Sigmoid colon (tissue), 6 donors: ENCODE measurements at regions not wholly inside any gene's neighbourhood (a gene's known extent, or its start where the extent isn't known, plus 50 kb on each side); places are given as distances from the start of the nearest gene placed in this dataset.

Experiments used
- DNase-seq: peaks from one replicate; pipeline ENCODE4 v3.0.0-alpha.2; 2019
- H3K27ac ChIP-seq, 4 donors: fragments of 200-600 bp; sonication (generic); one replicate each; pipeline ENCODE4 v1.5.1; 2016 to 2019; ENCODE audit warnings: mild to moderate bottlenecking in 1 of 4
- H3K27me3 ChIP-seq, 3 donors: fragments of 200-600 bp; sonication (generic); one replicate each; pipeline ENCODE4 v1.5.1; 2019; ENCODE audit warnings: mild to moderate bottlenecking in 1 of 3
- H3K36me3 ChIP-seq, 4 donors: fragments of 200-600 bp; sonication (generic); one replicate each; pipeline ENCODE4 v1.5.1; 2016 to 2019
- H3K4me1 ChIP-seq, 4 donors: fragments of 200-600 bp; sonication (generic); one replicate each; pipeline ENCODE4 v1.5.1; 2017 to 2019
- H3K4me3 ChIP-seq, 4 donors: fragments of 200-600 bp; sonication (generic); one replicate each; pipeline ENCODE4 v1.5.1; 2017 to 2019; ENCODE audit warnings: mild to moderate bottlenecking in 2 of 4, moderate library complexity in 1 of 4
- H3K9me3 ChIP-seq, 4 donors: fragments of 200-600 bp in 3 of 4; sonication (generic) in 3 of 4; one replicate each; pipeline versions ENCODE4 v1.5.1 to v1.6.1; 2013 to 2019
- EP300 ChIP-seq, 4 donors: sonication (generic); formaldehyde crosslinking; IDR thresholded peaks; one replicate each; pipeline ENCODE4 v1.6.1; 2017; ENCODE audit warnings: antibody characterized with exemption in 4 of 4
- POLR2A ChIP-seq, 2 donors: fragments of 450-650 bp; IDR thresholded peaks; one replicate each; pipeline ENCODE4 v1.6.1; 2016; ENCODE audit warnings: antibody characterized with exemption in 2 of 2, mild to moderate bottlenecking in 2 of 2, moderate library complexity in 2 of 2
- POLR2AphosphoS5 ChIP-seq, 4 donors: sonication (generic); formaldehyde crosslinking; IDR thresholded peaks; one replicate each; pipeline ENCODE4 v1.6.1; 2017; ENCODE audit warnings: antibody characterized with exemption in 4 of 4
- WGBS, 2 donors: extraction: QIAGEN DNeasy Blood & Tissue Kit; methylation state at CpG; one replicate each; pipeline ENCODE4 v1.1.7; 2013; 5-methylcytosine and 5-hydroxymethylcytosine counted together
- intact Hi-C: fragments of 100-400 bp; cut with DNase I; formaldehyde crosslinking; loops from one replicate; pipeline ENCODE4 v1.15.1; 2023
- TF ChIP-seq, protein P1 (sequence below), 4 experiments: fragments of 450-650 bp in 3 of 4; fragments of 200-600 bp in 1 of 4; IDR thresholded peaks; one replicate each; pipeline ENCODE4 v1.5.1; 2016 to 2019; ENCODE audit warnings: antibody characterized with exemption in 4 of 4, mild to moderate bottlenecking in 3 of 4, moderate library complexity in 2 of 4
- donor health status: healthy with polysubstance abuse.
- donor health status: healthy.

DNA sequence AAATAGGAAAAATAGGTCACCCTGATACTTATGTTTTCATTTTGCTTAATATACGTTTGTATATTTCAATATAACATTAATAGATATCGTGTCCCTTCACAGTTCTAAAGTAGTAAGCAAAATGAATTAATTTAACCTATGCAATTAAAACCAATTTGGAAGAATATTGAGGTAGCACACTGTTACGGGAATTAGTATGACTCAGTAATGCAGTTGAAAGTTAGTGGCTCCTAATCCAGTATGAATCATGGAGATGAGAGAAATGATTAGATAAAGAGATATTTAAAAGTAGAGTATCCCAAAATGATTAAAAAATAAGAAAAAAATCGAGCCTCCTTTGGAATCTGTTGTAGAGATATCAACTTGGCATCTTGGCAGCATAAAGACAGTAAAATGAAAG, 177.0 kb upstream of the SLITRK6 start:
- WGBS, 2 donors: 68 to 78% methylated on average over 4 of the region's 4 CpGs
- intact Hi-C loops: no loop called here
- H3K27ac ChIP-seq: no peak overlapping the region
- DNase-seq: no peak
- no peaks in the 10 kb centered on the region for H3K4me1 ChIP-seq
- no peaks in the 10 kb centered on the region for H3K9me3 ChIP-seq
- no peaks in the 10 kb centered on the region for H3K36me3 ChIP-seq
- TF ChIP-seq, protein P1, sequence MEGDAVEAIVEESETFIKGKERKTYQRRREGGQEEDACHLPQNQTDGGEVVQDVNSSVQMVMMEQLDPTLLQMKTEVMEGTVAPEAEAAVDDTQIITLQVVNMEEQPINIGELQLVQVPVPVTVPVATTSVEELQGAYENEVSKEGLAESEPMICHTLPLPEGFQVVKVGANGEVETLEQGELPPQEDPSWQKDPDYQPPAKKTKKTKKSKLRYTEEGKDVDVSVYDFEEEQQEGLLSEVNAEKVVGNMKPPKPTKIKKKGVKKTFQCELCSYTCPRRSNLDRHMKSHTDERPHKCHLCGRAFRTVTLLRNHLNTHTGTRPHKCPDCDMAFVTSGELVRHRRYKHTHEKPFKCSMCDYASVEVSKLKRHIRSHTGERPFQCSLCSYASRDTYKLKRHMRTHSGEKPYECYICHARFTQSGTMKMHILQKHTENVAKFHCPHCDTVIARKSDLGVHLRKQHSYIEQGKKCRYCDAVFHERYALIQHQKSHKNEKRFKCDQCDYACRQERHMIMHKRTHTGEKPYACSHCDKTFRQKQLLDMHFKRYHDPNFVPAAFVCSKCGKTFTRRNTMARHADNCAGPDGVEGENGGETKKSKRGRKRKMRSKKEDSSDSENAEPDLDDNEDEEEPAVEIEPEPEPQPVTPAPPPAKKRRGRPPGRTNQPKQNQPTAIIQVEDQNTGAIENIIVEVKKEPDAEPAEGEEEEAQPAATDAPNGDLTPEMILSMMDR (IDR thresholded peaks at IDR 0.05): no peak
- TF ChIP-seq POLR2AphosphoS5 (IDR thresholded peaks at IDR 0.05) (no peak), POLR2A (IDR thresholded peaks at IDR 0.05) (no peak), EP300 (IDR thresholded peaks at IDR 0.05) (no peak)
- H3K27me3 ChIP-seq: no peaks in the 10 kb centered on the region
- no peak overlapping the region for H3K4me3 ChIP-seq

GRCh38 chr13:85974608-85975366, 175.6 kb upstream of the SLITRK6 start:
- intact Hi-C loops: no loop called here
- no peak for DNase-seq
- Histone ChIP-seq H3K27ac (no peak overlapping the region), H3K9me3 (no peaks in the 10 kb centered on the region), H3K36me3 (no peaks in the 10 kb centered on the region), H3K4me3 (no peak overlapping the region), H3K27me3 (no peaks in the 10 kb centered on the region), H3K4me1 (no peaks in the 10 kb centered on the region)
- WGBS, 2 donors: 85 to 87% methylated on average over 4 of the region's 4 CpGs
- TF ChIP-seq POLR2AphosphoS5 (IDR thresholded peaks at IDR 0.05) (no peak), POLR2A (IDR thresholded peaks at IDR 0.05) (no peak)

DNA sequence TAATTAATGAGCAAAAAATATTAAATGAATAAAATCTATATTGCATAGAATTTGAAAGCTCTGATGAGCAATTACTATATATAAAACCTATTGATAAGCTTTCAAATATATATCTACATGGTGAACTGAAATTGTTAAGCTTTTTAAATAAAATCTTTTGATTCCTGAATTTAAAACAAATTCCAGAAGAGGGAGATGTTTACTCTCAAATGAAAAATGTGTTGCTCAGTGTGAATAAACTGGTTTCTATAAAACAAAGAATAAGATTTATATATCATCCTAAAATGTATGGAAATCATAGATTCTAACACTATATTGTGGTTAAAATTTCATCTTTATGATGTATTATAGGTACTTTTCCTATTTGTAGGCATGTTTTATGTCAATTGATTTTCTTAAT, 171.5 kb upstream of the SLITRK6 start:
- Histone ChIP-seq H3K36me3 (no peaks in the 10 kb centered on the region), H3K27ac (no peak overlapping the region), H3K9me3 (no peaks in the 10 kb centered on the region), H3K27me3 (no peaks in the 10 kb centered on the region), H3K4me3 (no peak overlapping the region), H3K4me1 (no peaks in the 10 kb centered on the region)
- no peak for DNase-seq
- TF ChIP-seq, protein P1 (IDR thresholded peaks at IDR 0.05): no peak
- TF ChIP-seq EP300 (IDR thresholded peaks at IDR 0.05): no peak
- TF ChIP-seq POLR2AphosphoS5 (IDR thresholded peaks at IDR 0.05): no peak
- no peak for TF ChIP-seq POLR2A (IDR thresholded peaks at IDR 0.05)
- intact Hi-C loops: no loop called here

DNA sequence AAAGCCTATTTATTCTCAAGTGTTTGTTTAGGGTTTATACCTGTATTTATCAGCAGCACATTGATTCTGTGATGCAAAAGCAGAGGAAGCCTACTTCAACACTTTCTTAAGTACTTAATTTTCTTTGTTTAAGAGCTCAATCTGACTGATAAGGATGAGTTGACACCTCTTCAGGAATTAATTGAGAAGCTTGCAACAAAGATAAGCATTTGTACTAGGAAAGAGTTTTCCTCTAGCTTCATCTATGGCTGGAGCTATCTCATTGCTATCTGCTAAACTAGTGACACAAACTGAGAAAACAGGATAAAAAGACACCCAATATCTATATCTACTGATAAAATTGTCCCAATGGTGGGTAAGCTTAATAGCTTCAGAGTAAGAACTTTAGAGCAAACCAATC, 170.1 kb upstream of the SLITRK6 start:
- Histone ChIP-seq H3K36me3 (no peaks in the 10 kb centered on the region), H3K9me3 (no peaks in the 10 kb centered on the region), H3K4me3 (no peak overlapping the region), H3K27ac (no peak overlapping the region), H3K4me1 (no peaks in the 10 kb centered on the region), H3K27me3 (no peaks in the 10 kb centered on the region)
- DNase-seq: no peak
- intact Hi-C loops: no loop called here
- TF ChIP-seq EP300 (IDR thresholded peaks at IDR 0.05) (no peak), POLR2A (IDR thresholded peaks at IDR 0.05) (no peak), POLR2AphosphoS5 (IDR thresholded peaks at IDR 0.05) (no peak)
- TF ChIP-seq, protein P1 (IDR thresholded peaks at IDR 0.05): no peak

- H3K27ac ChIP-seq: no peak overlapping the region
- no peak for TF ChIP-seq POLR2A (IDR thresholded peaks at IDR 0.05)
- no peaks in the 10 kb centered on the region for H3K4me1 ChIP-seq
- 76 to 94% methylated on average over 4 of the region's 4 CpGs for WGBS, 2 donors
- intact Hi-C loops: no loop called here
- H3K36me3 ChIP-seq: no peaks in the 10 kb centered on the region
- DNase-seq: no peak
- H3K4me3 ChIP-seq: no peak overlapping the region
- H3K9me3 ChIP-seq: peaks cover 0 to 9% (median 3%) of the 10 kb centered on the region in 4 donors
- H3K27me3 ChIP-seq: no peaks in the 10 kb centered on the region
These were observed 136.7 kb upstream of the SLITRK6 start for GRCh38 chr13:85935868-85936467.
